ENCODE measurements at regions not wholly inside any gene's neighbourhood (a gene's known extent, or its start where the extent isn't known, plus 50 kb on each side); places are given as distances from the start of the nearest gene placed in this dataset.

DNA sequence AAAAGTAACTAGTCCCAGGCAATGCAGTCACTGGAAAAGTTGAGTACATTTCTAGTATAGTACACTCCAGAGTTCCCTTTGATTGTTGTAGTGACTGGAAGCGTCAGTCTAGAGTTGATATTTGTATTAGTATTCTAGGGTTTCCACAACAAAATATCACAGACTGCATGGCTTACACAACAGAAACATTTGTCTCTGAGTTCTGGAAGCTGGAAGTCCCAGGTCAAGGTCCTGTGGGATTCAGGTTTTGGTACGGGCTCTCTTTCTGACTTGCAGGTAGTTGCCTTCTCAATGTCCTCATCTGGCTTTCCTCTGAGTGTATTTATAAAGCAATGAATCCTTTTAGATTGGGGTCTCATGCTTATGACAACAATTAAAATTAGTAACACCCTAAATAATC is 1119.1 kb upstream of the PHF14 start:
- ChIA-PET CTCF (interaction anchor here (3.0 kb wide), 1 partner anchor 9 kb away, joined by 9 read pairs; no protein-coding TSS in a partner anchor), POLR2A (no interaction called here)
- TF ChIP-seq, protein P1, sequence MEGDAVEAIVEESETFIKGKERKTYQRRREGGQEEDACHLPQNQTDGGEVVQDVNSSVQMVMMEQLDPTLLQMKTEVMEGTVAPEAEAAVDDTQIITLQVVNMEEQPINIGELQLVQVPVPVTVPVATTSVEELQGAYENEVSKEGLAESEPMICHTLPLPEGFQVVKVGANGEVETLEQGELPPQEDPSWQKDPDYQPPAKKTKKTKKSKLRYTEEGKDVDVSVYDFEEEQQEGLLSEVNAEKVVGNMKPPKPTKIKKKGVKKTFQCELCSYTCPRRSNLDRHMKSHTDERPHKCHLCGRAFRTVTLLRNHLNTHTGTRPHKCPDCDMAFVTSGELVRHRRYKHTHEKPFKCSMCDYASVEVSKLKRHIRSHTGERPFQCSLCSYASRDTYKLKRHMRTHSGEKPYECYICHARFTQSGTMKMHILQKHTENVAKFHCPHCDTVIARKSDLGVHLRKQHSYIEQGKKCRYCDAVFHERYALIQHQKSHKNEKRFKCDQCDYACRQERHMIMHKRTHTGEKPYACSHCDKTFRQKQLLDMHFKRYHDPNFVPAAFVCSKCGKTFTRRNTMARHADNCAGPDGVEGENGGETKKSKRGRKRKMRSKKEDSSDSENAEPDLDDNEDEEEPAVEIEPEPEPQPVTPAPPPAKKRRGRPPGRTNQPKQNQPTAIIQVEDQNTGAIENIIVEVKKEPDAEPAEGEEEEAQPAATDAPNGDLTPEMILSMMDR (IDR thresholded peaks at IDR 0.05; ENCODE audit: control extremely low read depth, extremely low read depth, low read depth, missing control alignments): no peak
- DNase-seq (ENCODE audit: extremely low spot score): no peak

DNA sequence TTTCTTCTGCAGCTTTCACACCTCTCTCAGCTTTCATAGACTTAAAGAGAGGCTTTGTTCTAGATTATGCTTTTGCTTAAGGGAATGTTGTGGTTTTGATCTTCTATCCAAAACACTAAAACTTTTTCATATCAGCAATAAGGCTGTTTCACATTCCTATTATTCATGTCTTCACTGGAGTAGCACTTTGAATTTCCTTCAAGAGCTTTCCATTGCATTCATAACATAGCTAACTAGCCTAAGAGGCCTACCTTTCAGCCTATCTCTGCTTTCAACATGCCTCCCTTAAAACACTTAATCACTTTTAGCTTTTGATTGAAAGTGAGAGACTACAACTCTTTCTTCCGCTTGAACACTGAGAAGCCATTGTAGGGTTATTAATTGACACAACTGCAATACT is 1117.0 kb upstream of the PHF14 start:
- CTCF ChIA-PET: interaction anchor here (1.0 to 1.4 kb wide), 5 partner anchors 9 to 27 kb away, joined by 3 to 5 read pairs (median 4); no protein-coding TSS in a partner anchor
- TF ChIP-seq, protein P1 (IDR thresholded peaks at IDR 0.05; ENCODE audit: control extremely low read depth, extremely low read depth, low read depth, missing control alignments): no peak
- no peak for DNase-seq (ENCODE audit: extremely low spot score)
- POLR2A ChIA-PET: no interaction called here

GRCh38 chr7:9863545-9863944 is 1110.1 kb upstream of the PHF14 start:
- ChIA-PET POLR2A (no interaction called here), CTCF (interaction anchor here (2.1 kb wide), 1 partner anchor 10 kb away, joined by 9 read pairs; no protein-coding TSS in a partner anchor)
- no peak for DNase-seq (ENCODE audit: extremely low spot score)
- TF ChIP-seq, protein P1 (IDR thresholded peaks at IDR 0.05; ENCODE audit: control extremely low read depth, extremely low read depth, low read depth, missing control alignments): no peak

DNA sequence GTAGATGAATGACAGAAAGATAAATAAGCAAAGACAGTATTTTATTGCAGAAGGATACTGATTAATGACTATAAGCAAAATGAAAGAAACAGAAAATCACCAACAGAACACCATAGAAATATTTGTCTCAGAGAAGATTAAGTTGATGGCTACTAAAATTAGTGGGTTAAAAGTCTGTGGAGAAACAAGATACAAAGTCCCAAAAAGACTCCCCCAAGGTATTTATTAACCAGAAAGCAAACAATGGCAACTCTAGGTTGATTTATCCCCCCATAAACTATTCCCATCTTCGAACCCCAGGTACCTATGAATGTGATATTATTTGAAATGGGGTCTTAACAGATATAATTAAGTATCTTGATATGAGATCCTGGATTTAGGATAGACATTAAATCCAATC is 1104.5 kb upstream of the PHF14 start:
- POLR2A ChIA-PET: no interaction called here
- no peak for DNase-seq (ENCODE audit: extremely low spot score)
- TF ChIP-seq, protein P1 (IDR thresholded peaks at IDR 0.05; ENCODE audit: control extremely low read depth, extremely low read depth, low read depth, missing control alignments): no peak
- CTCF ChIA-PET: interaction anchor here (1.4 kb wide), 1 partner anchor 12 kb away, joined by 4 read pairs; no protein-coding TSS in a partner anchor

- no peak for DNase-seq (ENCODE audit: extremely low spot score)
- ChIA-PET POLR2A (no interaction called here), CTCF (interaction anchor here (1.4 kb wide), 1 partner anchor 13 kb away, joined by 4 read pairs; no protein-coding TSS in a partner anchor)
- TF ChIP-seq, protein P1 (IDR thresholded peaks at IDR 0.05; ENCODE audit: control extremely low read depth, extremely low read depth, low read depth, missing control alignments): no peak
Observed at GRCh38 chr7:9869566-9869965, 1104.1 kb upstream of the PHF14 start.

GRCh38 chr7:9870674-9871073 is 1103.0 kb upstream of the PHF14 start:
- DNase-seq (ENCODE audit: extremely low spot score): no peak
- TF ChIP-seq, protein P1 (IDR thresholded peaks at IDR 0.05; ENCODE audit: control extremely low read depth, extremely low read depth, low read depth, missing control alignments): no peak
- POLR2A ChIA-PET: no interaction called here
- CTCF ChIA-PET: interaction anchor here (1.1 kb wide), 1 partner anchor 14 kb away, joined by 3 read pairs; no protein-coding TSS in a partner anchor
